CD4-positive, alpha-beta T cell (primary cell): ENCODE measurements at regions not wholly inside any gene's neighbourhood (a gene's known extent, or its start where the extent isn't known, plus 50 kb on each side); places are given as distances from the start of the nearest gene placed in this dataset.

Source experiments
- ATAC-seq: fragments of 200-7000 bp; cut with Tn5 transposase; one replicate; pipeline ENCODE4 v1.10.0; 2022; ENCODE audit warnings: mild to moderate bottlenecking; ENCODE audit not compliant: poor library complexity
- CTCF ChIA-PET: fragments of 350-600 bp; sonication (Branson Sonifier 250); formaldehyde crosslinking; loops from one replicate; lab custom pipeline; 2021; ENCODE audit warnings: antibody characterized with exemption, inconsistent platforms; lab: Charles Lee
- POLR2A ChIA-PET: fragments of 350-600 bp; sonication (Branson Sonifier 250); formaldehyde crosslinking; loops from one replicate; lab custom pipeline; 2021; ENCODE audit warnings: antibody characterized with exemption, inconsistent platforms; lab: Charles Lee
- DNase-seq, 14 experiments: peaks; one replicate each; pipeline ENCODE4 v3.0.0-alpha.2; 2013 to 2020; ENCODE audit warnings: mixed read lengths in 2 of 14
- H3K27ac ChIP-seq, 2 donors: one replicate each; pipeline versions ENCODE4 v1.5.1 to v1.7.0; 2013; ENCODE audit warnings: low read length in 2 of 2, low read depth in 1 of 2, mild to moderate bottlenecking in 1 of 2
- H3K27me3 ChIP-seq, 2 experiments: 1 replicate in 1 of 2; 2 replicates in 1 of 2; pipeline versions ENCODE4 v1.6.1 to v1.7.0; 2013; ENCODE audit warnings: low read length in 2 of 2, control low read depth in 1 of 2, mild to moderate bottlenecking in 1 of 2, moderate library complexity in 1 of 2; ENCODE audit not compliant: insufficient read depth in 2 of 2, control insufficient read depth in 1 of 2
- H3K36me3 ChIP-seq: one replicate; pipeline ENCODE4 v1.6.1; 2013; ENCODE audit warnings: low read length, control low read depth; ENCODE audit not compliant: insufficient read depth
- H3K4me1 ChIP-seq: one replicate; pipeline ENCODE4 v1.6.1; 2013; ENCODE audit warnings: low read length, control low read depth; ENCODE audit not compliant: insufficient read depth
- H3K4me3 ChIP-seq: one replicate; pipeline ENCODE4 v1.5.1; 2013; ENCODE audit warnings: mild to moderate bottlenecking, low read length, moderate library complexity
- H3K9me3 ChIP-seq, 2 experiments: 1 replicate in 1 of 2; 2 replicates in 1 of 2; pipeline versions ENCODE4 v1.6.1 to v1.7.0; 2013; ENCODE audit warnings: low read length in 2 of 2, mild to moderate bottlenecking in 2 of 2, control low read depth in 1 of 2, moderate library complexity in 1 of 2; ENCODE audit not compliant: control insufficient read depth in 1 of 2, insufficient read depth in 1 of 2
- H3K27ac Mint-ChIP-seq: one replicate; pipeline ENCODE4 v1.8.0; 2020; ENCODE audit warnings: mixed read lengths
- H3K27me3 Mint-ChIP-seq: one replicate; pipeline ENCODE4 v1.8.0; 2021; ENCODE audit warnings: mixed read lengths
- H3K36me3 Mint-ChIP-seq: one replicate; pipeline ENCODE4 v1.8.0; 2021; ENCODE audit warnings: low read depth, mixed read lengths
- H3K4me1 Mint-ChIP-seq: one replicate; pipeline ENCODE4 v1.8.0; 2021; ENCODE audit warnings: low read depth, mixed read lengths
- H3K4me3 Mint-ChIP-seq: one replicate; pipeline ENCODE4 v1.8.0; 2020; ENCODE audit warnings: mild to moderate bottlenecking, mixed read lengths
- H3K9me3 Mint-ChIP-seq: one replicate; pipeline ENCODE4 v1.8.0; 2020; ENCODE audit warnings: mixed read lengths
- CTCF ChIP-seq: fragments of 200-600 bp; IDR thresholded peaks from one replicate; pipeline ENCODE4 v1.8.0; 2022; ENCODE audit warnings: antibody characterized with exemption, mild to moderate bottlenecking
- intact Hi-C, 2 experiments: fragments of 100-400 bp; cut with DNase I in 1 of 2; cut with micrococcal nuclease in 1 of 2; formaldehyde crosslinking; loops; one replicate each; pipeline versions ENCODE4 v1.15.1 to v1.9.0; 2023 to 2025; cut with DNase I, micrococcal nuclease

DNA sequence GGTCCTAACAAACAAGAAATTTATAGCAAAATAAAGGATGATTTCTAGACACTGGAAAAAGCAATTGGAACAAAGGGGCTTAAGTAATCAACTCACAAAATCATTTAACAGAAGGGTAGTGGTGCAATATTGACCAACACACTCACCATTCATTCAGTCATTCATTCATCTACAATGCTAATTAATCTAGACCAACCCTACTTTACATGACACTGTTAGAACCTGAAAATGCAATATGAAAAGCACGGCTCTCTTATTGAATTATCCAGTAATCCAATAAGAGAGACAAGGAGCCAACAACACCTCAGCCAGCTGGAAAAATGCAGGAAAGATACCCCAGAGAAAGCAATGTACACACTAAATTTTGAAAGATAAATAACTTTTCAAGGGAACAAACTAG, 310.8 kb upstream of the NR5A2 start:
- ATAC-seq: no peak
- Histone ChIP-seq H3K27ac (no peak overlapping the region), H3K9me3 (peaks cover 0 to 6% of the 10 kb centered on the region in 2 experiments), H3K4me3 (no peak overlapping the region), H3K4me1 (no peaks in the 10 kb centered on the region), H3K36me3 (no peaks in the 10 kb centered on the region), H3K27me3 (peaks cover 0 to 4% of the 10 kb centered on the region in 2 experiments)
- Mint-ChIP-seq H3K27ac (no peak overlapping the region), H3K9me3 (peaks cover 7% of the 10 kb centered on the region), H3K27me3 (peaks cover 20% of the 10 kb centered on the region), H3K4me3 (no peak overlapping the region), H3K36me3 (no peaks in the 10 kb centered on the region), H3K4me1 (no peaks in the 10 kb centered on the region)
- CTCF ChIA-PET: interaction anchor here (0.6 kb wide), 1 partner anchor 8 kb away, joined by 3 read pairs; no protein-coding TSS in a partner anchor
- intact Hi-C loops: no loop called here
- TF ChIP-seq CTCF: no peak
- no peak for DNase-seq
- POLR2A ChIA-PET: no interaction called here

GRCh38 chr1:199719156-199719842, 308.2 kb upstream of the NR5A2 start:
- Mint-ChIP-seq H3K9me3 (no peaks in the 10 kb centered on the region), H3K4me3 (no peak overlapping the region), H3K27me3 (peaks cover 12% of the 10 kb centered on the region), H3K27ac (no peak overlapping the region), H3K36me3 (no peaks in the 10 kb centered on the region), H3K4me1 (no peaks in the 10 kb centered on the region)
- ATAC-seq (no peak), DNase-seq (no peak)
- TF ChIP-seq CTCF: no peak
- intact Hi-C loops: no loop called here
- Histone ChIP-seq H3K27ac (no peak overlapping the region), H3K27me3 (peaks cover 0 to 4% of the 10 kb centered on the region in 2 experiments), H3K36me3 (no peaks in the 10 kb centered on the region), H3K9me3 (no peaks in the 10 kb centered on the region), H3K4me1 (no peaks in the 10 kb centered on the region), H3K4me3 (no peak overlapping the region)
- ChIA-PET POLR2A (no interaction called here), CTCF (interaction anchor here (1.0 kb wide), 1 partner anchor 9 kb away, joined by 3 read pairs; no protein-coding TSS in a partner anchor)

GRCh38 chr1:199720496-199720895, 307.0 kb upstream of the NR5A2 start:
- Mint-ChIP-seq H3K36me3 (no peaks in the 10 kb centered on the region), H3K27me3 (peaks cover 21% of the 10 kb centered on the region), H3K9me3 (no peaks in the 10 kb centered on the region), H3K4me1 (no peaks in the 10 kb centered on the region), H3K4me3 (no peak overlapping the region), H3K27ac (no peak overlapping the region)
- Histone ChIP-seq H3K9me3 (no peaks in the 10 kb centered on the region), H3K4me1 (no peaks in the 10 kb centered on the region), H3K36me3 (no peaks in the 10 kb centered on the region), H3K4me3 (no peak overlapping the region), H3K27me3 (peaks cover 0 to 4% of the 10 kb centered on the region in 2 experiments), H3K27ac (no peak overlapping the region)
- no peak for DNase-seq
- ChIA-PET POLR2A (no interaction called here), CTCF (no interaction called here)
- intact Hi-C loops: no loop called here
- ATAC-seq: no peak
- TF ChIP-seq CTCF: no peak
